HEK293T (cell line): ENCODE measurements at regions not wholly inside any gene's neighbourhood (a gene's known extent, or its start where the extent isn't known, plus 50 kb on each side); places are given as distances from the start of the nearest gene placed in this dataset.

Experiments used
- ARNT ChIP-seq: fragments of 450-650 bp; IDR thresholded peaks from 2 replicates; pipeline ENCODE4 v1.6.1; 2017; ENCODE audit warnings: mild to moderate bottlenecking
- BHLHE40 ChIP-seq: fragments of 450-650 bp; IDR thresholded peaks from 2 replicates; pipeline ENCODE4 v1.6.1; 2016; ENCODE audit warnings: mild to moderate bottlenecking, moderate library complexity, borderline replicate concordance
- FOXA1 ChIP-seq: fragments of 450-650 bp; IDR thresholded peaks from 2 replicates; pipeline ENCODE4 v1.6.1; 2016; ENCODE audit warnings: mild to moderate bottlenecking
- ZNF384 ChIP-seq: fragments of 450-650 bp; IDR thresholded peaks from 2 replicates; pipeline ENCODE4 v1.6.1; 2016

- TF ChIP-seq BHLHE40, result no peak
- TF ChIP-seq ZNF384, result no peak
- TF ChIP-seq FOXA1, result no peak
- no peak for TF ChIP-seq ARNT
Observed at GRCh38 chr5:167961731-167962130, 329.7 kb upstream of the WWC1 start.
